ENCODE measurements at regions not wholly inside any gene's neighbourhood (a gene's known extent, or its start where the extent isn't known, plus 50 kb on each side); places are given as distances from the start of the nearest gene placed in this dataset.

GRCh38 chr11:32253706-32254105, 162.8 kb downstream of the RCN1 start:
- TF ChIP-seq CTCF (IDR thresholded peaks at IDR 0.05; ENCODE audit: low read length) (no peak), EZH2phosphoT487 (IDR thresholded peaks at IDR 0.05; ENCODE audit: low read length) (no peak), EZH2 (optimal IDR thresholded peaks at IDR 0.05; ENCODE audit: low read depth, low read length) (no peak)

Measured in MM.1S (cell line).